Uterus (tissue), 2 donors: ENCODE measurements at regions not wholly inside any gene's neighbourhood (a gene's known extent, or its start where the extent isn't known, plus 50 kb on each side); places are given as distances from the start of the nearest gene placed in this dataset.

Experiments
- POLR2A ChIP-seq, 2 donors: fragments of 450-650 bp; IDR thresholded peaks; one replicate each; pipeline ENCODE4 v1.6.1; 2016; ENCODE audit warnings: antibody characterized with exemption in 2 of 2, mild to moderate bottlenecking in 1 of 2, moderate library complexity in 1 of 2
- TF ChIP-seq, protein P1 (sequence below), 4 experiments: fragments of 200-600 bp in 2 of 4; fragments of 450-650 bp in 2 of 4; sonication (generic) in 2 of 4; IDR thresholded peaks; one replicate each; pipeline ENCODE4 v1.5.1; 2016 to 2019; ENCODE audit warnings: antibody characterized with exemption in 4 of 4, mild to moderate bottlenecking in 2 of 4, moderate library complexity in 1 of 4

DNA sequence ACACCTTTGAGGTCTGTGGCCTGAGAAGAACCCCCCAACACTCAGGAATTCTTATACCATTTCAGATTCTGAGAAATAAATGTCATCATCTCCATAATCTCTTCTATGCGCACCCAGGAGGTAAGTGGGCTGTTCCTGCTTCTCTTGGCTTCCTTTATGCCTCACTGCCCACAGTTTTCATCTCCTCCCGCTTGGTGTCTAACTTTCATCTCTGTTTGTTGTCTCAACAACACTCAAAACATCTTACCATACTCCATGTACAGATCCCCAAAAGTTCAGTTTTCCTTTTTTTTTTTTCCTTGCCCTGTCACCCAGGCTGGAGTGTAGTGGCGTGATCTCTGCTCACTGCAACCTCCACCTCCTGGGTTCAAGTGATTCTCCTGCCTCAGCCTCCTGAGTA, 170.2 kb upstream of the FREM1 start:
- TF ChIP-seq, protein P1, sequence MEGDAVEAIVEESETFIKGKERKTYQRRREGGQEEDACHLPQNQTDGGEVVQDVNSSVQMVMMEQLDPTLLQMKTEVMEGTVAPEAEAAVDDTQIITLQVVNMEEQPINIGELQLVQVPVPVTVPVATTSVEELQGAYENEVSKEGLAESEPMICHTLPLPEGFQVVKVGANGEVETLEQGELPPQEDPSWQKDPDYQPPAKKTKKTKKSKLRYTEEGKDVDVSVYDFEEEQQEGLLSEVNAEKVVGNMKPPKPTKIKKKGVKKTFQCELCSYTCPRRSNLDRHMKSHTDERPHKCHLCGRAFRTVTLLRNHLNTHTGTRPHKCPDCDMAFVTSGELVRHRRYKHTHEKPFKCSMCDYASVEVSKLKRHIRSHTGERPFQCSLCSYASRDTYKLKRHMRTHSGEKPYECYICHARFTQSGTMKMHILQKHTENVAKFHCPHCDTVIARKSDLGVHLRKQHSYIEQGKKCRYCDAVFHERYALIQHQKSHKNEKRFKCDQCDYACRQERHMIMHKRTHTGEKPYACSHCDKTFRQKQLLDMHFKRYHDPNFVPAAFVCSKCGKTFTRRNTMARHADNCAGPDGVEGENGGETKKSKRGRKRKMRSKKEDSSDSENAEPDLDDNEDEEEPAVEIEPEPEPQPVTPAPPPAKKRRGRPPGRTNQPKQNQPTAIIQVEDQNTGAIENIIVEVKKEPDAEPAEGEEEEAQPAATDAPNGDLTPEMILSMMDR (IDR thresholded peaks at IDR 0.05), result no peak
- no peak for TF ChIP-seq POLR2A (IDR thresholded peaks at IDR 0.05)
